Activated naive CD4-positive, alpha-beta T cell (primary cell): ENCODE measurements at regions not wholly inside any gene's neighbourhood (a gene's known extent, or its start where the extent isn't known, plus 50 kb on each side); places are given as distances from the start of the nearest gene placed in this dataset.
"Not testable (repeated sequence)": the region's sequence is repeated elsewhere in the genome, so short reads cannot be mapped to it uniquely, and the experiment has no call there.

Experiments
- DNase-seq, 4 experiments: peaks; one replicate each; lab custom pipeline; 2025; lab: John Stamatoyannopoulos, UW

DNA sequence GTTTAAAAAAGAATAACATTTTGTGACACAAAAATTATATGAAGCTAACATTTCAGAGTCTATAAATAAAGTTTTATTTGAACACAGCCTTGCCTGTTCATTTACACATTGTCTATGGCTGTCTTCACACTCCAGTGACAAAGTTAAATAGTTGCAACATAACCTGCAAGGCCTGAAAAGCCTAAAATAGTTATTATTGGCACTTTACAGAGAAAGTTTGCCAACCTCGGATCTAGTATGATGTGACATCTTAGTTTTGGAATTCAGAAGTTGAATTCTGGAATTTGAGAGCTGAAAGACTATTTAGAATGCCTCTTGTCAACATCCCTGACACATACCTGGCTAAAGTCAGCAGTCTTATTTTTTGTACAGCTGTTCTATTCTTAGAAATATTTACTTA, 68.3 kb downstream of the DYRK2 start:
- DNase-seq: no peak

DNA sequence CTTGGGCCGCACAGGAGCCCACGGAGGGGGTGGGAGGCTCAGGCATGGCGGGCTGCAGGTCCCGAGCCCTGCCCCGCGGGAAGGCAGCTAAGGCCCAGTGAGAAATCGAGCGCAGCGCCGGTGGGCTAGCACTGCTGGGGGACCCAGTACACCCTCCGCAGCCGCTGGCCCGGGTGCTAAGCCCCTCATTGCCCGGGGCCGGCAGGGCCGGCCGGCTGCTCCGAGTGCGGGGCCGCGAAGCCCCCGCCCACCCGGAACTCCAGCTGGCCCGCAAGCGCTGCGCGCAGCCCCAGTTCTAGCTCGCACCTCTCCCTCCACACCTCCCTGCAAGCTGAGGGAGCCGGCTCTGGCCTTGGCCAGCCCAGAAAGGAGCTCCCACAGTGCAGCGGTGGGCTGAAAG, 70.8 kb downstream of the DYRK2 start:
- not testable (repeated sequence) for DNase-seq

DNA sequence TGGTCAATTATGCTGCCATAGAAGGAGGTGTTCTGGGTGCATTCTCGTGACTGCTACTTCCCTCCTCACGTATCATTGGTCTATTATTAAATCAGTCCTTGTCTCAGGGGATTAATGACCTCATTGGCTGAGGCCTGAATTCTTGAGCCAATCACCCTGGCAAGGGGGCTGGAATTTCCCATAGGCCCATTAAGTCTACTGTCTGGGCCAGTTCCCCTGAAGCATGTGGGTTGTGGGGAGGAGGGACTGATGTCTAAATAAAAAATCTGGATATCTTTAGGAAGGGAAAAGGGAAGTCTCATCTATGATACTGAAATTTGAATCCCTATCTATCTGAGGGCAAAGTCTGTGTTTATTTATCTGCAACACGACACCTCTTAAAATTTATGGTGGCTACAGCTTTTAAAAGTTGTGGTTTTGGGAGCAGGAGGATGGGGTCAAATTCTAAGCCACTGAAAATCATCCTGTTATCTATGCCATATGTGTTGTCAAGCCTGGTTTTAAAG, 71.9 kb downstream of the DYRK2 start:
- DNase-seq: no peak

DNA sequence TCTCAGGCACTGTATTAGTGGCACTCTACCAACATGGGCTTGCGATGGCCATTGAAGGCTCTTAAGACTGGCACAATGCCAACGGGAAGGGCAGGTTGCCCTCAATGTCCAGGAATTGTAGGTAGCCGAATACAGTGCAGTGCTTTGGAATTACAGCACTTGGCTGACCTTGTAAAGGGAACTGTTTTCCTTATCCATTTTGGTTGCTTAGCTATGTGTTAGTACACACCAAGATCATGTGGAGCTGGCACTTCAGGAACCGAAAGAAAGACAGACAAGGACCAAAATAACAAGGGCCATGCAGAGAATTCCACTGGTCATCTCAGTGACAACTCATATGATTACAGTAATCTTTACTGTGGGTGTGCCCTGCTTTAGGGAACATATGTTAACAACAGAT, 72.7 kb downstream of the DYRK2 start:
- DNase-seq: no peak

DNA sequence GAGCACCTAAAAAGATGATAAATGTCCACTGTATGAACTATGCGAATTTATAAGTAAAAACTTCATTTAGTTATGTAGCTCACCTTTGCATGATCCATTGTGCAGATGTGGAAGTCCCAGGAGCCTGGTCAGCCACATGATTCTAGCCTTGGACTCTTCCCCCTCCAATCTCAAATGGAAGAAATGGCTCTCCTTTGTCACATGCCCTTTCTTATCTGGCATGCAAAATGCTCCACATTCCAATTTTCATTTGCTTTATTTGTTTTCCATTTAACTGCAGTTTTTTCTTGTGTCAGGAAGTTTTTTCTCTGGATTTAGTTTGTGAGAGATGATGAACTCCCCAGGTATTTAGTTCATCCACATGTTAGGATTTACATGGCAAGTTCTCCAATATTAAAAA, 73.8 kb downstream of the DYRK2 start:
- DNase-seq: no peak

DNA sequence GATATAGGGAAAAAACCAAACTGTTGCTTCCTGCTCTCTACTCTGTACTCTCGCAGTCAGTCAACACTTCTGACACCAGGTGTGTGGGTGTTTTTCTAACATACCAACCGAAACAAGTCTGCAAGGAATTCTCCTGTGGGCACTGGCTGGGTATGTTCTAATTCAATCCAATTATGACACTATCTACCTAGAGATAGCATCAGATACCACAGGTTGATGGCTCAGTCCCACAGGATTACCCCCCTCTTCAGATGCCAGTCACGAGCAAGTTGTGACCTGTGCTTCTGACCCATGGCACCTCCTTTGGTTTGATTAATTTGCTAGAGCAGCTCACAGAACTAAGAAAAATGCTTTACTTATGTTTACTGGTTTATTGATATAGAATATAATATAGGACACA, 78.3 kb downstream of the DYRK2 start:
- DNase-seq: no peak

DNA sequence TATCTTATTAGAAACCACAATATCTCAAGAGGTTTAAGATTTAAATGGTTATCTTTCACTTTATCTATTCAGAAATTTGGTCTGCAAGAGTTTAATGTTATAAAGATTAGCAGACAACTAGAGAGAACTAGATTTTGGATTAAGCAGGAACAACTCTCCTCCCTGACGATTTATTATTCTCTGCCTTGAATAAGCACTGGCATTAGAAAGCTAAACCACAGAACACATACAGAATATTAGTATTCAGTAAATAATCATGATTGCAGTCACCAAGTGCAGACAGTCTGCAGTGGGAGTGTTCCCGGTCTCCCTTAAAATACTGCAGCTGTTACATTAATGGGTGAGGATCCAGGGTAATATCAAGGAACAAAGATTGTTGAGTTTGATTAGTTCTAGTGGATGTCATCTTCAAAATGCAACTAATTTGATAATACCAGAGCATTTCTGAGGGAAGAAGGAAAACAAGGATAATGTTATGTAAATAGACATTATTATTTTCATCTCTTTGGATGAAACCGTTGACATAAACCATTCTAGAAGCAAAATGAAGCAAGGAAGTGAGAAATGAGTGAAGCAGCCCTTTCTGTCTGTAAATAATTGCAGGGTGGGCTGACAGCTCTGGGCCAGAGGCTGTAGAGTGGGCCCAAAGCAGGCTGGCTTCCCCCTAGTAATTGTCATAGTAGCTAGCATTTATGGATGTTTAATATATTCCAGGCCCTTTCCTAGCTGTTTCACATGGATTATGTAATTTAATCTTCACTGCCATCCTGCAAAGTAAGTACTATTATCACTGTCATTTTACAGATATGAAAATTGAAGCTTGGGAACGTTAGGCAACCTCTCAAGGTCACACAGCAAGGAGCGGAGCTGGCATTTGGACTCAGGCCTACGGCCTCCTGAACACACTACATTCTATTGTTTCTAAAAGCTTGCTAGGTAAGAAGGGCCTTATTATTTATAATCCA, 79.4 kb downstream of the DYRK2 start:
- no peak for DNase-seq

DNA sequence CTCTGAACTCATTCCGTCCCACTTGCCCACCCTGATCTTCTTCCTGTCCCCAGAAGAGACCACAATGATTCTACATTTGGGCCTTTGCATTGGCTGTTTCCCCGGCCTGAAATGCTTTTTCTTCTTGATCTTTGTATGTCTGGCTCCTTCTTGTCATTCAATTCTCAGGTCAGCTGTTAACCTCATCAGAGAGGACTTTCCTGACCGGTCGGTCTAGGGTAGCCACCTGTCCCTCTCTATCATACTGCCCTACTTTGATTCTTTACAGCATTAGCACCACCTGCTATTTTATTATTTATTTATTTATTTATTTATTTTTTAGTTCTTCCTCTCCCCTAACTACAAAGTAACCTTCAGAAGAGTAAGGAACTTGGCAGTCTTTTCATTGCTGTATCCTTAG, 84.3 kb downstream of the DYRK2 start:
- no peak for DNase-seq

- DNase-seq: no peak
Measured at GRCh38 chr12:67735868-67736267, 87.3 kb downstream of the DYRK2 start.

DNA sequence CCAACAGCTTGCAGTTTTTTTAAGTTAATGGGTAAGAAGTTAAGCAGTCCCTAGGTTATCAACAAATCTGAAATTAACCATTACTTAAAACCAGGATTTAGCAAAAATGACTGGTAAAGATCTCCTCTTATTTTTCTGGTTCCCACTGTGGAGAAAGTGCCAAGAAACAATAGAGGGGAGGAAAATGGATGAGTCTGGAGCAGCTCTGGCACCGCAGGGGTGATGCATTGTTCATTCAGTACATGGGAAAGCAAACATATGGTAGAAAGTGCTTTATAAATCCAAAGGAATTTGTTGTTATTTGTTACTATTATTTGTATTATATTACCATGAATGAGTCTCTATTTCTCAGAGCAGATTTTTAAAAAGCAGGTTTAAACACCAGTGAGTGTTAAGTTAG, 92.2 kb downstream of the DYRK2 start:
- no peak for DNase-seq

GRCh38 chr12:67741270-67741669, 92.7 kb downstream of the DYRK2 start:
- DNase-seq: no peak

DNA sequence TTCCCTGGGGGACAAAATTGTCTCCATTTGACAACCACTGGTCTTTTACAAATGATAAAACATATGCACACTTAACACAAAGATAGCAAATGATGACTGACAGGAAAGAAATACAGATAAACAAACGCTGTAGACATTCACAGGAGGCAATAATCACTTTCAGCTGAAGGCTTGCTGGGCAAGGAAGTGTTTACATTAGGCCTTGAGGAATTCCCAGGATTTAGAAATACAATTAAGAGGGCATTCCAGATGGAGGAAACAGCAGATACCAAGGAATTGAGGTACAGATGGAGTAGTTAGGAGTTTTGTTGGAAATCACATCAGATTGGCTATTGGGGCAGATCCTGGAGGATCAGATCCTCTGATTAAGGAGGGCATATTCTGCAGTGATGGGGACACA, 93.9 kb downstream of the DYRK2 start:
- no peak for DNase-seq

DNA sequence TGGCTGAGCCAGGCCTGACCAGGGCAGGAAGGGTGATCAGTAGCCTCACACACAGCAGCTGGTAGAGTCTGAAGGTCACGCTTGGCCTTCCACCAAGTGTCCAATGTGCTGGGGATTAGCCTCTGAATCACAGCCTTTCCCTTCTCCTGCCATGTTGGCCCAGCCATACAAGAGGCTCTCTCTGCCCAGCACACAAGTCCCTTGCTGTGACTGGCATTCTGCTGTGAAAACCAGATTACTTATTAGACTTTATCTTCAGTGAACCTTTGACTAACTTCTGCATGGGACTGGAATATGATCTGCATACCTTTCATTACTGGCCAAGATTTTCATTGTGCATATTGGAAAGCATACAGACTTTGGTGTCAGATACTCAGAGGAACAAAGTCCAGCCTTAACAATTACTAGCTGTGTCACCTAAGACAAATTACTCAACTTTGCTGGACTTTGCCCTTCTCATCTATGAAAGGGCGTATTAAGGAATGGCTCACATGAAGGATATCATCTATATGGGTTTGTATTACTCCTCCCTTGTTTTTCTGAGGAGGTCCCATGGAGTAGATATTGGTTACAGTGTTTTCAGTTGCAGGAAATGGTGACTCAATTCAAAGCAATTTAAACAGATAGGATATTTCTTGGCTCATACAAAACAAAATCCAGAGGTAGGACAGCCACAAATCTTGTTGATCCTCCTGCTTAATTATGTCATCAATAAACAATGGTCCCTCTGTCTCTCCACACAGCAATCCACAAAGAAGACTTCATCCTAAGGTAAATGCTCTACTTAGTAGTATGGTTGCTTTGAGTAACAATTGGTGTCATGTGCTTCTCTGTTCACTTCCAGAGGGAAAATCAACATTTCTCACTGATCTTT, 99.6 kb downstream of the DYRK2 start:
- no peak for DNase-seq

DNA sequence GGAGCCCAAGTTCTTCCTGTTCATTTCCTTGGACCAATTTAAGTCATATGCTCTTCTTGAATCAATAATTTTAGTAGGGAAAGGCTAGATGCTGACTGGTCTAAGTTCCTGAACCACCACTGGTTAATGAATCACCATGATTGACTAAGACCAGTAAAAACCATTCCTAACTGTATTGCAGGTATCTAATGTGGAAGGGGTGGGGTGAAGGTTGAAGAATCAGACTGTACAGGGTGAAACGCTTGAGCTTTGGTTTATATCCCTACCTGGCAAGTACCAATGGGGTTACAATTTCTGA, 100.1 kb downstream of the DYRK2 start:
- DNase-seq: no peak

GRCh38 chr12:67750513-67751183, 102.1 kb downstream of the DYRK2 start:
- DNase-seq: no peak

DNA sequence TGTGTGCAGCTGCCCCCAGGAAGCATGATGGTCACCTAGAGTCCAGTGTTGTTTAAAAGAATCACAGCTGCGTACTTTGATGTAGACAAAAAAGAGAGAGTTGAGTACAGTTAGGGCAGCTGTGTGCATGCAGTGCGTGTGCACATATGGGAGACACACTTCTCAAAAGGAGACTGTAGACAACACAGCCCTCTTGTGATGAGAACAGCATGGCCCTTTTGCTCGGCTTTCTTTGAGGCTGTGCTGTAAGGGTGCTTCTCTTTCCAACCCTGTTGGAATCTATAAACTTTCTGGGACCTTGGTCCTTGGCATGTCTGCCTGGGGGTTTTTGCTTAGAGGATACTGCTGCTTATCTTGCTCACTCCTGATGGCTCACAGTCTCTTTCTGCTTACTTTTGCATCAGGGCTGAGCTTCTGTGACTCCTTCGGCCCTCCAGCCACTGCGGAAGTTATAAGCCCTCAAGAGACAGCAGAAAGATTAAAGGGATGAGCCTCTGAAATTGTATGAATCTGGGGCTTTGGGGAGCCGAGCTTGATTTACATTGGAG, 102.9 kb downstream of the DYRK2 start:
- DNase-seq: no peak

DNA sequence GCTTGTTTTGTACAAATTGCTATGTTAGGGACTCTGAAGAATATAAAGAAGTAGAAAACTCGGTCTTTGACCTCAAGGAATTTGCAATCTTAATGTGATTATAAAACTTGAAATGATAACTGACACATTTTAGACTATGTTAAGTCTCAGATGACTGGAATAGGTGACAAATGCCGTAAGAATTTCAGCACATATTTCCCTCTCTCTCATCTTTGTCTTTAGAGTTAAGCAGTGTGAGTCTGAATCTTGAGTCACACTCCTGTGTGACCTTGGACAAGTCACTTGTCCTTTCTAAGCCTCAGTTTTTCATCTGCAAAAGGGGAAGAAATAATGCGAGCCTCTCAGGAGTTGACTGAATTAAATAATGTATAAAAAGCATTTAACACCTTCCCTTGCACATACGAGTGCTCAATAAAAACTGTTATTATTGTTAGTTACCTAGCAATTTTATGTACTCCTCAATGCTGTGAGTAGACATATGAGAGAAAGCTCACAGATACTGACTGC, 103.7 kb downstream of the DYRK2 start:
- no peak for DNase-seq

GRCh38 chr12:67754933-67755697, 106.6 kb downstream of the DYRK2 start:
- DNase-seq: no peak

DNA sequence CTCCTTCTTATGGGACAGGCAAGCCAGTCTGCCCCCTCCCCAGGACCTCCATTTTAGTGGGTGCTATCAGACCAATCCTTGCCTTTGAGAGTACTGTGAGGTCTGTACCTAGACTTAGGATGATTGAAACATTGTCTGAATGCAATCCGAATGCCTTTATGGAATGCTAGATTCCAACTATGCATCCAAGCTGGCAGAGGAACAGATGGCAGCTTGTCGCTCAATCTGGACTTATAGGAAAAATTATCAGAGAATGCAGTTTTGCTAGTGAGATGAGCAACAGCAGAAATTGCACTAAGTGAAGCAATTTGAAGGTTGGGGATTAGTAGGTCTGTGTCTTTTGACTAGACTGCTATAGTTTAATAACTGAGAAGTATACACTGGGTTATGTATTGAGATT, 109.1 kb downstream of the DYRK2 start:
- DNase-seq: no peak

- DNase-seq: no peak
Measured at GRCh38 chr12:67758119-67758518, 109.6 kb downstream of the DYRK2 start.

DNA sequence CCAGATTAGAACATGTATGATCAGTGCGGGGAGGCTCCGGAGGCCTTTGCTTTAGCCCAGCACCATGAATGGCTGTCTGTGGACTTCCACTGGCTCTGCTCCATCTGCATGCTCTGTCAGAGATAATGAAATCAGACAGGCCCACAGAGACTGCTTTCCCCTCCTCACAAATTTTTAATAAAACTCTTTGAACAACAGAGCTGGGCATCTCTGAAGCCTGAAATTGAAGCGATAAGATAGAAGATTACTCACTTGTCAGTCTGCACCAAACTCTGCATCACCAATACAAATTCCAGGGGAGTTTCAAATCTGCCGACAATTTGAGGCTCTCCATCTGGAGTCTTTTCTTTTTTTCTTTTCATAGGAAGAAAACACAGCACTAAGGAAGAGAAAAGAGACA, 110.0 kb downstream of the DYRK2 start:
- DNase-seq: no peak
